Glomerular endothelial cell (primary cell): ENCODE measurements at regions not wholly inside any gene's neighbourhood (a gene's known extent, or its start where the extent isn't known, plus 50 kb on each side); places are given as distances from the start of the nearest gene placed in this dataset.
"Not testable (repeated sequence)": the region's sequence is repeated elsewhere in the genome, so short reads cannot be mapped to it uniquely, and the experiment has no call there.

ENCODE experiments used
- DNase-seq: peaks from one replicate; pipeline ENCODE4 v3.0.0-alpha.2; 2011; ENCODE audit warnings: low read depth, low spot score; ENCODE audit errors: extremely low read depth

DNA sequence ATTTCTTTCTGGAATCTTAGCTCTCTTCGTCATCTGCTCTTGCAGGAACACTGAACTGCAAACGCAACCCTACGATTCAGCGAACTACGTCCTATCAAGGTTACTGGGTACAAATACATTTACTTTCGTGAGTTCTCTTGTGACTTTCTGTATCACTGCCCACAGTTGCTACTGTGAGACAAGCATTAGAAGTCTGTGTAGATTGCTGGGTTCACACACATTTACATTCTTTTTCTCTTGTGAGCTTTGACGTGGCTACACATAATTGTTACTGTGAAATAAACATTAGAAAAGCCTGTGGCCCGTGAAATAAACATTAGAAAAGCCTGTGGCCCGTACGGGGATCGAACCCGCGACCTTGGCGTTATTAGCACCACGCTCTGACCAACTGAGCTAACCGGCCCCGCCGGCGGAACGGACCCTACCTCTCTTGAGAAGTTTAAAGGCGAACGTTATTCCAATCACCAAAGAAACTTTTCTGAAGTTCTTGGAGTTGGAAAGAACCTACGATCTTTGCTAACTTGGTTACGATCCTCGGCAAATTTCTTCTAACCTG, 61.2 kb upstream of the ZNF322 start:
- DNase-seq = not testable (repeated sequence)

DNA sequence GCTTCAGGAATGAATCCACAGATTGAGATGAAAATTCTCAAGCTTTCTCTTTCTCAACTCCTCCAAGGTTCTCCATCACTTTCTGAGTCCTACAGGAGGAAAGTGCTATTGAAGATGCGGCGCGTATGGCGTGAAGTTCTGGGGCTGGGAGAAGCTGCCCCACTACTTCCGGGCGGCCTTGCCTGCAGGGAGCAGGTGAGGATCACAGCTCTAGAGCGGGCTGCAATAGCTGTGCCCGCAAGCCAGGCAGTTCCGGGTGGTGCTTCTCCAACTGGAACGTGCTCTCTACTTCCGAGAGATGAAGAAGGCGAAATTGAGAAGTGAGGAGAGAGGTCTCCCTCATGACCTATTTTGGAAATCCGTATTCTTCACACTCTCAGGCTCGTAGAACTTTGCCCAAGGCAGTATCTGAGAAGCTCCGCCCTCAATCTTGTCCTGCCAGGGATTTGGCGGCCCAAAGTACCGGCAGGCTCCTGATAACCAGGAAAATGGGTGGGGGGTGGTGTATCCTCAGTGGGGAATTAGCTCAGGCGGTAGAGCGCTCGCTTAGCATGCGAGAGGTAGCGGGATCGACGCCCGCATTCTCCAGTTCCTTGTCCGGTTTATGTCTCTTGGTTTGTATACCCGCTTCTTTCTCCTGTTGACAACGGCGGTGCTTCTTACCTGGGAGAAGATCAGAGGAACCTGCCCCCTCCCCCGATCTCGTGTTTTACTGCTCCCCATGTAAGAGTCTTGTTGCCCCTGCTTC, 70.6 kb upstream of the ZNF322 start:
- DNase-seq = not testable (repeated sequence)

DNA sequence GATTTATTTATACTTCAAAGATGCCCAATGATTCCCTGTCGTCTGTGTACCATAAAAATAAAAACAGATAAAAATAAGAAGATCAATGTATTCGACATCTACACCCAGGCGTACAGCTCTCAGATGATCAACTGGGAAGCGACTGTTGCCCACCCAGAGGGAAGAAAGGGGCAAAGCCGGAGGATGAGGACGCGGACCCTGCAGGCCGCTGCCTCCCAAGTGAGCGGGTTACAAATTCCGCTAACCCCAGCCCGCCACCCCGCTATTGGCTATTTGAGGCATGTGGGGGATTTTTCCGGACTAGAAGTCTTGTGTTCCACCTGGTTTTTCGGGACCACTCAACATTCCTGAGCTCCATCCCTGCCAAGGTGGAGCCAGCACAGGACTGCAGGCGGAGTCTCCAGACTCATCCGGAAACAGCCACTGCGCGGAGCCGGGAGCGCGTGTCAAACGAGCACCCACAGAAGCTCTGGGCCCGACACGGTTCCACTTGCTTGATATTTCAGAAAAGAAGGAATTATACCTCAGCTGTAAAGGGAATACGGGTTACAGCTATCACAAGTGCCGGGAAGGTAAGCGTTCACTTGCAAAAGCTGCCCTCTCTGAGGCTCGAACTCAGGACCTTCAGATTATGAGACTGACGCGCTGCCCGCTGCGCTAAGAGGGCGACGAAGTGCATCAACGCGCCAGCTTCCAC, 75.4 kb upstream of the ZNF322 start:
- DNase-seq = not testable (repeated sequence)

DNA sequence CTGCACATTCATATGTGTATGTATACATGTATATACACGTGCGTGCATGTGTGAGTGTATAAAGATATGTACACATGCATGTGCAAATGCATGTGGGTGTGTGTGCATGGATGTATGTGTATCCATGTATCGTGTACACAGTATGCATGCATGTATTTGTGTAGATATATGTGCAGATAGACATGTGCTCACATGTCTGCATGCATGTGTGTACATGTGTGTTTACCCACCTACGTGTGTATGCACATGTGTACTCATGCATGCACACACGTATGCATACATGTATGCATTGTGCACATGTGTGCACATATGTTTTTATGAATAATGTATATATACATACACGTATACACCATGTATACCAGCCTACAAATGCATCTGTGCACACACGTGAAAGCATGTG, 80.3 kb upstream of the ZNF322 start:
- no peak for DNase-seq

GRCh38 chr6:26743157-26743821, 83.7 kb upstream of the ZNF322 start:
- no peak for DNase-seq

DNA sequence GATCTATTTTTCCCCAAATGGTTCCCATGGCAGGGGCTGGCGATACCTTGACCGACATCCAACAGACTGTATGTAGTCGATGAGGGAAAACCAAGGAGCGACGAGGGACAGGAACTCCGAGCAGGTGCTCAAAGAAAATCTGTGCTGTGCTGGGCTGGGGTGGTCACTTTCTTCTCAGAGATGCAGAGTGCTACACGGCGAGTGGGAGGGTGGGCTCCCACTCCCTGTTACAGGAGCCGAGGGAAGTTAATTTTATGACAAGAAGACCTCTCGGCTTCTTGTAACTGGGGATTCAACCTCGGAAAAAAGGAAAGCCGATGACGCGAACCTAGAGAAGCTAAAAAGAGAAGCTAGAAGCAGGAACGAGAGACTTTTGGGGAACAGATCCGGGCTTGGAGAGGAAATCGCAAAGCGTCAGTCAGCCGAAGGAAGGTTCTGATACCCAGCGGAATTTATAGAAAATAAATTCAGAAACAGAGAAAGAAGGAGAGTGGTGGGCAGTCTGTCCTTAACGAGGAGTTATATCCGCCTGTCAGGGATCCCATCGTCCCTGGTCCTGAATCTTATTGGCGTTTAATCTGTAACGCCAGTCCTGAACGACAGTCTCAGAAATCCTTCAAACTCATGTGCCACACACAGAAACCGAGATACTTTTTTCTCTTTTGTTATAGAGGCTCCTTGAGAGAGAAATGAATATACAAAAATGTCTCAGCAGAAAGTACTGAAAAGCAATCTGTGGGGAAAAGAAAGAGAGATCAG, 84.6 kb upstream of the ZNF322 start:
- no peak for DNase-seq

GRCh38 chr6:26744837-26745282, 85.3 kb upstream of the ZNF322 start:
- DNase-seq = not testable (repeated sequence)

DNA sequence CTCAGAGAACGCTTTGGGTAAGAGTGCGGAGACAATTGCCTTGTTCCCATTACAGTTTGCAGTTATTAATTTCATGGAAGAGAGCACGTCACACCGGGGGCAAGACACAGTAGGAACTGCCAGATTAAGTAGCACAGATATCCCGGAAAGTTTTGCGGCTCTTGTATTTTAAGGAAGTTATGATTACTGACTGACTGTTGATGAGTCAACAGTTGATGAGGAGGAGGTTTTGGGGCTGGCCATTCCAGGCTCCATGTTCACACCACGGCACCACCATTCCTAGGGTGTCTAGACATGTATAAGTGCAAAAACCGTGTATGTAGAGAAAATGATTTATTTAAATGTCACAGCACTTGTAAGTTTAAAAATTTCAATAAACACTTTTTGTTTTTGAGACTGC, 86.4 kb upstream of the ZNF322 start:
- not testable (repeated sequence) for DNase-seq

GRCh38 chr6:26749126-26749758, 89.7 kb upstream of the ZNF322 start:
- not testable (repeated sequence) for DNase-seq

- not testable (repeated sequence) for DNase-seq
Measured at GRCh38 chr6:26749759-26750126, 90.2 kb upstream of the ZNF322 start.

DNA sequence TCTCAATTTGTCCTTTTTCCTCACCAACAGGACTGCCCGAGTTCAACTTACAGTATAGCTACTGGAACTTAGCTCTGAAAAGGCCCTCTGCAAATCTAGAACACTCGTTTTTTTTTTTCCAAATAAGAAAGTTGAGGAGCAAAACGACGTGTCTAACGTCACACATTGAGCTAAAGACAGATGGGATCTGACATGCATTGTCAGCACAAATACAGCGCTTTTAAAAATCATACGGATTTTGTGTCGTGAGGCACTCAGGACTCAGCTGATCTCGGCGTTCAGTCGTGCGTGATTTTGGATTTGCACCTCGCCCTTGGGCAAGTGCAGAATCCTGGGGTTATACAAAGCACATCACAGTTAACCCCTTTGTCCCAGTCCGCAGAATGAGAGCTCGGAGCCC, 94.7 kb upstream of the ZNF322 start:
- no peak for DNase-seq

DNA sequence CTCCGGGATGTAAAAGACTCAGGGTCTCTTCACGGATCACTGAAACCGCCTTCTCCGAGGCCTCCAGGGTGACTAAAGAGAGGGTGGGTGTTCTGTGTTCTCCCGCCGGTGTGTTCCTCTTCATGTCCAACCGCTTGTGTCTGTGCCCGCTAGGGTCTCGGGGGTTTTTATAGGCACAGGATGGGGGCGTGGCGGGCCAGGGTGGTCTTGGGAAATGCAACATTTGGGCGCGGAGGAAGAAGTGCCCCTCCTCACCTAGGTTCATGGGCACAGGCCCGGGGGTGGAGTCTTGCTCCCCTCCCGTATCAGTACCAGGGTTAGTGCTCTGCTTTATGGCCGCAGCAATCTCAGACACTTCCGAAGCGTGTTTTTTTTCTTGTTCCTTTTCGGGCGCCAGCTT, 95.3 kb upstream of the ZNF322 start:
- DNase-seq = not testable (repeated sequence)

DNA sequence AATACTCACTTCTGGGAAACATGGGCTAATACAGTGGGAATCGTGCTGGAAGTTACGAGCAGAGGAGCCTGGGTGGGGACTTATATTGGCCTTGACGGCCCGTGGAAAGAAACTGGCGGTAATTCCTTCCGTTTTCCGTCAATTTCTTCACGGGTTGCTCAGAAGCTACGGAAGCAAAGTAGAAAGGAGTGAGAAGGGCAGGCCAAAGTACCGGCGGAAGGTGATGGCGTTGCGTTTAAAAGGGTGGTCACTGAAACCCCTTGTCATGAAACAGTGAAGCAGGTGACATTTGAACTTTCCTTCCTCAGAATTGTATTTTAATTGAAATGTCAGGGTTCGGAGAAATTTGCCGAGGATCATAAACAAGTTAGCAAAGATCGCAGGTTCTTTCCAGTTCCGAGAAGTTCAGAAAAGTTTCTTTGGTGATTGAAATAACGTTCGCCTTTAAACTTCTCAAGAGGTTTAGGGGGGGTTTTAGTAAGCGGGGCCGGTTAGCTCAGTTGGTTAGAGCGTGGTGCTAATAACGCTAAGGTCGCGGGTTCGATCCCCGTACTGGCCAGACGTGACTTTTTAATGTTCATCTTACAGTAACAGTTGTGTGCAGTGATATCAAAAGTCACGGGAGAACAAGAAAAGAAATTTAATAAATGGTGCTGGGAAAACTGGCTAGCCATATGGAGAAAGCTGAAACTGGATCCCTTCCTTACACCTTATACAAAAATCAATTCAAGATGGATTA, 96.7 kb upstream of the ZNF322 start:
- DNase-seq = not testable (repeated sequence)

GRCh38 chr6:26766203-26766902, 106.8 kb upstream of the ZNF322 start:
- DNase-seq = not testable (repeated sequence)

GRCh38 chr6:26770941-26771666, 111.6 kb upstream of the ZNF322 start:
- not testable (repeated sequence) for DNase-seq

DNA sequence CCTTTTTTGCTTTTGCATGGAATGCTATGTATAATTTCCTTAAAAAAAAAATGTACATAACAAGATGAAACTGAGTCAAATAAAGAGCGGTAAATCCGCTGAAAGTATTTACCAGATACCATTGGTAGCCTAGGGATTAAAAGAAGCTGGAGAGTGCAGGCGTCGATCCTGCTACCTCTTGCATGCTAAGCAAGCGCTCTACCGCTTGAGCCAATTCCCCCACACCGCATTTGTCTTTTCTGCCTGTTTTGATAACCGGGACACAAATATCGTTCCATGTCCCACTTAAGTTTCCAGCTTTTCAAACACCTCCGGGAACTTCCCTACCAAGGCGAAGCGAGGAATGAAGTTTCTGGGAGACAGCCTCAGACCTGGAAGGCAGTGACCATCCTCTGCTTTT, 113.9 kb upstream of the ZNF322 start:
- not testable (repeated sequence) for DNase-seq

GRCh38 chr6:26780563-26780962, 121.0 kb upstream of the ZNF322 start:
- DNase-seq = not testable (repeated sequence)
